Panc1 (cell line): ENCODE measurements at regions not wholly inside any gene's neighbourhood (a gene's known extent, or its start where the extent isn't known, plus 50 kb on each side); places are given as distances from the start of the nearest gene placed in this dataset.

Source experiments
- ATAC-seq: fragments of 200-7000 bp; cut with Tn5 transposase; 2 replicates; pipeline ENCODE4 v1.9.1; 2020; ENCODE audit warnings: mild to moderate bottlenecking, moderate library complexity
- BruUV-seq: library from RNA; stranded (reverse); fragments of 400-500 nt; replicated peaks from 2 replicates; lab custom pipeline; 2021; lab: Mats Ljungman, UMichigan
- CTCF ChIA-PET: fragments of 300-600 bp; sonication (Branson Sonifier 250); formaldehyde crosslinking; loops from one replicate; lab custom pipeline; 2022; ENCODE audit warnings: antibody characterized with exemption; lab: Charles Lee
- POLR2A ChIA-PET: fragments of 300-600 bp; sonication (Branson Sonifier 250); formaldehyde crosslinking; loops from one replicate; lab custom pipeline; 2022; ENCODE audit warnings: antibody characterized with exemption; lab: Charles Lee
- DNase-seq: peaks from one replicate; pipeline ENCODE4 v3.0.0-alpha.2; 2010; ENCODE audit warnings: low read depth, low spot score
- H3K27ac ChIP-seq: 2 replicates; pipeline ENCODE4 v1.5.1; 2011; ENCODE audit warnings: mild to moderate bottlenecking, low read length, inconsistent platforms
- H3K27me3 ChIP-seq: fragments of 200-500 bp; sonication (Bioruptor generic); 2 replicates; pipeline ENCODE4 v1.6.0; 2014; ENCODE audit warnings: low read length, inconsistent platforms; ENCODE audit not compliant: control insufficient read depth, insufficient read depth
- H3K36me3 ChIP-seq: fragments of 200-500 bp; sonication (Bioruptor generic); 2 replicates; pipeline ENCODE4 v1.5.1; 2014; ENCODE audit warnings: inconsistent platforms, mild to moderate bottlenecking, low read length, moderate library complexity; ENCODE audit not compliant: control insufficient read depth, insufficient read depth
- H3K4me1 ChIP-seq: 2 replicates; pipeline ENCODE4 v1.5.1; 2011; ENCODE audit warnings: inconsistent platforms, mild to moderate bottlenecking, low read length, moderate library complexity; ENCODE audit not compliant: control insufficient read depth, insufficient read depth
- H3K4me3 ChIP-seq, 2 experiments: 2 replicates each; pipeline ENCODE4 v1.5.1; 2011 to 2012; ENCODE audit warnings: low read depth in 2 of 2, low read length in 2 of 2, mild to moderate bottlenecking in 2 of 2, inconsistent platforms in 1 of 2, moderate library complexity in 1 of 2
- H3K9me3 ChIP-seq: fragments of 200-500 bp; sonication (Bioruptor generic); 2 replicates; pipeline ENCODE4 v1.5.1; 2014; ENCODE audit warnings: low read depth, mild to moderate bottlenecking, inconsistent platforms, low read length, moderate library complexity; ENCODE audit not compliant: control insufficient read depth, insufficient read depth
- POLR2AphosphoS5 ChIP-seq: IDR thresholded peaks from 2 replicates; pipeline ENCODE4 v1.6.1; 2012; ENCODE audit warnings: mild to moderate bottlenecking, low read depth, low read length, moderate library complexity
- SIN3A ChIP-seq: IDR thresholded peaks from 2 replicates; pipeline ENCODE4 v1.6.1; 2012; ENCODE audit warnings: low read depth, mild to moderate bottlenecking, low read length, moderate library complexity, borderline replicate concordance; ENCODE audit not compliant: insufficient read depth
- TCF7L2 ChIP-seq: IDR thresholded peaks from 2 replicates; pipeline ENCODE4 v1.6.1; 2011; ENCODE audit warnings: mild to moderate bottlenecking, low read depth, low read length, inconsistent platforms
- in situ Hi-C: cut with HindIII; loops from 2 replicates; pipeline ENCODE4 v1.10.0; 2016; ENCODE audit warnings: low sequenced_read_pairs, low pct_unique_long_range_greater_than_20kb
- intact Hi-C: fragments of 100-400 bp; cut with micrococcal nuclease; formaldehyde crosslinking; loops from one replicate; pipeline ENCODE4 v1.10.0; 2022; ENCODE audit not compliant: unreplicated experiment
- TF ChIP-seq, protein P1 (sequence below), 2 experiments: IDR thresholded peaks; 2 replicates each; pipeline ENCODE4 v1.6.1; 2011 to 2012; ENCODE audit warnings: low read depth in 2 of 2, control low read depth in 1 of 2, low read length in 1 of 2, mild to moderate bottlenecking in 1 of 2, moderate library complexity in 1 of 2; ENCODE audit not compliant: insufficient read depth in 1 of 2
- TF ChIP-seq, protein P2 (sequence below): fragments of 450-650 bp; IDR thresholded peaks from 2 replicates; pipeline ENCODE4 v1.5.1; 2017; ENCODE audit warnings: mild to moderate bottlenecking

DNA sequence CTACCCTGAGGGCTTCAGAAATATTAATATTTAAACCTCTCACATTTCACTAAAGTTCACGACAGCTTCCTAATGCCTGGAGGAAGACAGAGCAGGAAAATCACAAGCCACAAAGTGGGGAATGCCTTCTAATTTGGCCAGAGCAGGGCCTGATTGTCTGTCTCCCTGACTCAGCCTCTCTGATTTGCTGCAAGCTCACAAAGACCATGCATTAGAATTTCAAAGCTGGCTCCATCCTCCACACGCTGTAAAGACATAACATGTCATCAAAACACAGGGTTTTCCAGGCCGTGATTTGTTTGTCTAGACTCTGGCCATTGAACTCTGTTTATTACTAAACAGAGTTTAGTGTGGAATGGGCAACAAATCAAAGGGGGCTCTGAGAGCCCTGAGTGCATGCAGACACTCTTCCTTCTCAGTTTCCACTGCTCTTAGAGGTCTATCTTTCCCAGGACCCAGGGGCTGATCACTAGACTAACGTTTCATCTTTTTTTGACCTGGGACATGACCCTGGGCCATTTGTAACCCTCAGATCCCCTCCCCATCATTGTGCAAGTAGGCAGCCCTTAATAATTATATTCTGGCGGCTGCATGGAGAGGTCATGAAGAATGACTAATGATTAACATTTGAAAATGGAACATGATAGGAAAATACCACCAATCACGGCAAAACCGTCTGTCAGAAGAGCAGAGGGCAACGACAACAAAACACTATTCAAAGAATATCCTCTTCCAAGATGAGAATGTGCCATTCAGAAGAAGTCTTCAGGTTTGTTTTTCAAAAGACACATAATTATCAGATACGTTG lies 140.2 kb downstream of the ENC1 start:
- ChIA-PET POLR2A (no interaction called here), CTCF (interaction anchor here (0.8 kb wide), 1 partner anchor 17 kb away, joined by 4 read pairs; no protein-coding TSS in a partner anchor)
- ATAC-seq (no peak), DNase-seq (no peak)
- TF ChIP-seq, protein P1, sequence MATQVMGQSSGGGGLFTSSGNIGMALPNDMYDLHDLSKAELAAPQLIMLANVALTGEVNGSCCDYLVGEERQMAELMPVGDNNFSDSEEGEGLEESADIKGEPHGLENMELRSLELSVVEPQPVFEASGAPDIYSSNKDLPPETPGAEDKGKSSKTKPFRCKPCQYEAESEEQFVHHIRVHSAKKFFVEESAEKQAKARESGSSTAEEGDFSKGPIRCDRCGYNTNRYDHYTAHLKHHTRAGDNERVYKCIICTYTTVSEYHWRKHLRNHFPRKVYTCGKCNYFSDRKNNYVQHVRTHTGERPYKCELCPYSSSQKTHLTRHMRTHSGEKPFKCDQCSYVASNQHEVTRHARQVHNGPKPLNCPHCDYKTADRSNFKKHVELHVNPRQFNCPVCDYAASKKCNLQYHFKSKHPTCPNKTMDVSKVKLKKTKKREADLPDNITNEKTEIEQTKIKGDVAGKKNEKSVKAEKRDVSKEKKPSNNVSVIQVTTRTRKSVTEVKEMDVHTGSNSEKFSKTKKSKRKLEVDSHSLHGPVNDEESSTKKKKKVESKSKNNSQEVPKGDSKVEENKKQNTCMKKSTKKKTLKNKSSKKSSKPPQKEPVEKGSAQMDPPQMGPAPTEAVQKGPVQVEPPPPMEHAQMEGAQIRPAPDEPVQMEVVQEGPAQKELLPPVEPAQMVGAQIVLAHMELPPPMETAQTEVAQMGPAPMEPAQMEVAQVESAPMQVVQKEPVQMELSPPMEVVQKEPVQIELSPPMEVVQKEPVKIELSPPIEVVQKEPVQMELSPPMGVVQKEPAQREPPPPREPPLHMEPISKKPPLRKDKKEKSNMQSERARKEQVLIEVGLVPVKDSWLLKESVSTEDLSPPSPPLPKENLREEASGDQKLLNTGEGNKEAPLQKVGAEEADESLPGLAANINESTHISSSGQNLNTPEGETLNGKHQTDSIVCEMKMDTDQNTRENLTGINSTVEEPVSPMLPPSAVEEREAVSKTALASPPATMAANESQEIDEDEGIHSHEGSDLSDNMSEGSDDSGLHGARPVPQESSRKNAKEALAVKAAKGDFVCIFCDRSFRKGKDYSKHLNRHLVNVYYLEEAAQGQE (IDR thresholded peaks at IDR 0.05; ENCODE audit: insufficient read depth in 1 of 2, low read depth in 2 of 2, low read length in 1 of 2) = no peak
- no peak for TF ChIP-seq SIN3A
- TF ChIP-seq, protein P2, sequence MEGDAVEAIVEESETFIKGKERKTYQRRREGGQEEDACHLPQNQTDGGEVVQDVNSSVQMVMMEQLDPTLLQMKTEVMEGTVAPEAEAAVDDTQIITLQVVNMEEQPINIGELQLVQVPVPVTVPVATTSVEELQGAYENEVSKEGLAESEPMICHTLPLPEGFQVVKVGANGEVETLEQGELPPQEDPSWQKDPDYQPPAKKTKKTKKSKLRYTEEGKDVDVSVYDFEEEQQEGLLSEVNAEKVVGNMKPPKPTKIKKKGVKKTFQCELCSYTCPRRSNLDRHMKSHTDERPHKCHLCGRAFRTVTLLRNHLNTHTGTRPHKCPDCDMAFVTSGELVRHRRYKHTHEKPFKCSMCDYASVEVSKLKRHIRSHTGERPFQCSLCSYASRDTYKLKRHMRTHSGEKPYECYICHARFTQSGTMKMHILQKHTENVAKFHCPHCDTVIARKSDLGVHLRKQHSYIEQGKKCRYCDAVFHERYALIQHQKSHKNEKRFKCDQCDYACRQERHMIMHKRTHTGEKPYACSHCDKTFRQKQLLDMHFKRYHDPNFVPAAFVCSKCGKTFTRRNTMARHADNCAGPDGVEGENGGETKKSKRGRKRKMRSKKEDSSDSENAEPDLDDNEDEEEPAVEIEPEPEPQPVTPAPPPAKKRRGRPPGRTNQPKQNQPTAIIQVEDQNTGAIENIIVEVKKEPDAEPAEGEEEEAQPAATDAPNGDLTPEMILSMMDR = no peak
- no peak for TF ChIP-seq TCF7L2
- TF ChIP-seq POLR2AphosphoS5 = no peak
- H3K36me3 ChIP-seq = no peaks in the 10 kb centered on the region
- peaks cover 20% of the 10 kb centered on the region for H3K4me1 ChIP-seq
- no peaks in the 10 kb centered on the region for H3K27me3 ChIP-seq
- no peaks in the 10 kb centered on the region for H3K9me3 ChIP-seq
- no TSS peak for BruUV-seq
- intact Hi-C loops (no loop called here), in situ Hi-C loops (no loop called here)
- no peak overlapping the region for H3K27ac ChIP-seq
- no peak overlapping the region for H3K4me3 ChIP-seq

DNA sequence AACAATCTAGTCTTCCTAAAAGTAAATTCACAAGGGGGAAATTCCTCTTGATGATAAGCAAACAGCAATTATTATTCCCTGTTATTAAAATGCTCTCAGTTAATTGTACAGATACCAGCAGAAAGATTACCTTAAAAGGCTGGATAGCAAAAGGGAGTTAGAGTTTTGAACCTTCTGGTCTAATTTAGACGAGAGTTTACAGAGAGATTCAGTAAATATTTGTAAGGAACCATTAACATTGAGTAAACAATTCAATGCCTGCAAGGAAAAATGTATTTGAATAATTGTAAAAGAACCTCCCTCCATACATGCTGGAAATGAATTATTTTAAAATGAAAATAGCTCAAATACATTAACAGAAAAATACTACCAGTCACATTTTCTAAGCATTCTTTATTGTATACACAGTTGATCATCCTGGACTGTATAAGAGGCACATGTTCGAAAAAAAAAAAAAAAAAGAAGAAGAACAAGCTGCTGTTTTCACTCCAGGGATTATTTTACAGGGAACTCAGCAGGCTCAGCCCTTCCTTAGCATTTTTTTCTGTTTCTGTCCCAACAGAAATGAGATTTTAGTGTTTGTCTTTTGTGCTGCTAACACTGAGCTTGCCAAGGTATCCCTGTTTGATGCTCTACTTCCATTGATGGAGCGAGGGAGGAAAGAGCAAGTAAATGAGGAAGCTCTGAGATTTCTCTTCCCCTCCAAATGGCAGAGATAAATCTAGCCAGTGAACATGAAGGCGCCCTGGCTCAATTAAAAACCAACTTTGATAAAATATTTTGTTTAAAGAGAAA lies 141.1 kb downstream of the ENC1 start:
- H3K36me3 ChIP-seq = no peaks in the 10 kb centered on the region
- H3K27ac ChIP-seq = no peak overlapping the region
- intact Hi-C loops = no loop called here
- no peak overlapping the region for H3K4me3 ChIP-seq
- POLR2A ChIA-PET = no interaction called here
- DNase-seq (no peak), ATAC-seq (no peak)
- BruUV-seq = no TSS peak
- TF ChIP-seq, protein P1 (IDR thresholded peaks at IDR 0.05; ENCODE audit: insufficient read depth in 1 of 2, low read depth in 2 of 2, low read length in 1 of 2) = no peak
- no peak for TF ChIP-seq TCF7L2
- TF ChIP-seq, protein P2 = no peak
- TF ChIP-seq POLR2AphosphoS5 = no peak
- no peak for TF ChIP-seq SIN3A
- CTCF ChIA-PET = interaction anchor here (0.6 to 0.8 kb wide), 2 partner anchors 17 to 38 kb away, joined by 4 read pairs; no protein-coding TSS in a partner anchor
- no peaks in the 10 kb centered on the region for H3K27me3 ChIP-seq
- in situ Hi-C loops = no loop called here
- no peaks in the 10 kb centered on the region for H3K9me3 ChIP-seq
- H3K4me1 ChIP-seq = peaks cover 20% of the 10 kb centered on the region
